T-helper 1 cell treated with Interleukin-12 subunit alpha and Interleukin-12 subunit beta and Interleukin-4 antibody, amounts not matched to agents 30 μg/mL and 1 μg/mL, for 36 hours (primary cell): ENCODE measurements at regions not wholly inside any gene's neighbourhood (a gene's known extent, or its start where the extent isn't known, plus 50 kb on each side); places are given as distances from the start of the nearest gene placed in this dataset.

Experiments used
- H3K27ac Mint-ChIP-seq: one replicate; pipeline ENCODE4 v1.8.0; 2021; ENCODE audit warnings: mild to moderate bottlenecking, mixed read lengths
- H3K27me3 Mint-ChIP-seq: one replicate; pipeline ENCODE4 v1.8.0; 2021; ENCODE audit warnings: low read depth, mixed read lengths
- H3K36me3 Mint-ChIP-seq: one replicate; pipeline ENCODE4 v1.8.0; 2021; ENCODE audit warnings: low read depth, mixed read lengths
- H3K4me1 Mint-ChIP-seq: one replicate; pipeline ENCODE4 v1.8.0; 2021; ENCODE audit warnings: low read depth, mixed read lengths
- H3K4me3 Mint-ChIP-seq: one replicate; pipeline ENCODE4 v1.8.0; 2021; ENCODE audit warnings: mild to moderate bottlenecking, moderate library complexity, mixed read lengths
- H3K9me3 Mint-ChIP-seq: one replicate; pipeline ENCODE4 v1.8.0; 2021; ENCODE audit warnings: mixed read lengths

DNA sequence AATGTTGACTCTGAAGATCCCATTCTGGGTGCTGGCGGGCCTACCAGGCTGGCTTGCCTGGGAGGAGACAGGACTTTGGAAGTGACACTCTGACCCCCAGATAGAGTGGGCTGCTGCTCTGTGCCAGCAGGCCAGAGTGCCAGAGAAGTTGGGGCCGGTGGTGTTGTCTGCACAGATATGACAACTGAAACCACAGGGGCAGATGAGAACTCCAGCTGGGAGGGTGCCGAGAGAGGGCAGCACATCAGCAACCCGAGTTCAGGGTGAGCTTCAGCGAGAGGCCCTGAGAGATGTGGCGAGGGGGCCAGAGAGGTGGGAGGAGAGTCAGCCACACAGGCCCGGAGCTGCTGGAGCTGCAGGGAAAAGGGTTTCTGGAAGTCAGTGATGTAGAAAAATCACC lies 193.2 kb upstream of the MGMT start:
- no peaks in the 10 kb centered on the region for H3K4me1 Mint-ChIP-seq
- H3K27me3 Mint-ChIP-seq = no peaks in the 10 kb centered on the region
- H3K9me3 Mint-ChIP-seq = no peaks in the 10 kb centered on the region
- no peak overlapping the region for H3K4me3 Mint-ChIP-seq
- H3K36me3 Mint-ChIP-seq = no peaks in the 10 kb centered on the region
- H3K27ac Mint-ChIP-seq = no peak overlapping the region

DNA sequence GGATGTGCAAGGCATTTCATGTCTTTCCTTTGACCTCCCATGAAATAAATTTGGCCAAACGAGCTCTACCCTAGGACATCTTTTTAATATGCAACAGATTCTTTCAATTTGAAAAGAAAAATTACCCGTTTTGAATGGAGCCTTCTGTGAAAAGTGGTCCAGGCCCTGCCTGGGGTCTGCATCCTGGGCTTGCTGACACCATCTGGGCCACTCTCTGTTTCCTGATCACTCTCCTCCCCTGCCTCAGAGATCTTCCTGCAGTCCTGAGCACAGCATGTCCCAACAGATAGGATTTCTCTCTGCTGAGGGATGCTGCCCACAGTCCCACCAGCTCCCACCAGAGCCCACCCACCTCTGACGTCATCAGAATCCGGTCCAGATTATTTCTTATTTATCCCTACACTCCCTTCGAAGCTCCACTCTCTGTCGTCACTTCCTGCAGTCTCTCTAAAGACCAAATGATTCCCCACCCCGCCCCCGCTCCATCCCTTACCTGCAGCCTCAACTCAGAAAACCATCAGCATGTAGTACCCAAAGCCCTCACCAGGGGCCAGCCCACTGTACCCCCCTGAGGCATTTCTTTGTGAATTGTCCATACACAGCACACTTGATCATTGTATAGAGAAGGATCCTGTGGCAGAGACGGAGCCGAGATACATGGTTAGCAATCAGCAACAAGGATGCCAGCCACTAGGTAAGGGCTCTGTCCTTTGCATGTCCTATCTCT lies 192.1 kb upstream of the MGMT start:
- Mint-ChIP-seq H3K36me3 (no peaks in the 10 kb centered on the region), H3K27ac (no peak overlapping the region), H3K27me3 (no peaks in the 10 kb centered on the region), H3K4me3 (no peak overlapping the region), H3K4me1 (no peaks in the 10 kb centered on the region), H3K9me3 (no peaks in the 10 kb centered on the region)

DNA sequence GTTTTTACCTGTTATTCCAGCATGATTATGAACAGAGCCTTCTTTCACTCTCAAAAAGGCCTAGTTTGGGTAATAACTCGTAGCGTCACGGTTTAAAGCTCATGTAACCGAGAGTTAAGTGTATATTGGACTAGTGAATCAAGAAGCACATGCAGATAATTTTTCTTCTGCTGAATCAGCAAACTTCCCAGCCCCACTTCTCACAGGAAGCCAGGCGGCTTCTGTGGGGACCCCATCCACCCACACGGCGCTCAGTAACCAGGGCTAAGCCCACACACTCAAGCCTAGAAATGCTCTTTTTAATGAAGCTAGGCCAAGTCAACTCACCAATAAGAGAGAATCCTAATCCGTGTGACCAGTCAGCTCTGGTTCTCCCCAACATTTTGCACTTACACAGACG lies 191.2 kb upstream of the MGMT start:
- Mint-ChIP-seq H3K27ac (no peak overlapping the region), H3K36me3 (no peaks in the 10 kb centered on the region), H3K9me3 (no peaks in the 10 kb centered on the region), H3K4me3 (no peak overlapping the region), H3K27me3 (no peaks in the 10 kb centered on the region), H3K4me1 (no peaks in the 10 kb centered on the region)

DNA sequence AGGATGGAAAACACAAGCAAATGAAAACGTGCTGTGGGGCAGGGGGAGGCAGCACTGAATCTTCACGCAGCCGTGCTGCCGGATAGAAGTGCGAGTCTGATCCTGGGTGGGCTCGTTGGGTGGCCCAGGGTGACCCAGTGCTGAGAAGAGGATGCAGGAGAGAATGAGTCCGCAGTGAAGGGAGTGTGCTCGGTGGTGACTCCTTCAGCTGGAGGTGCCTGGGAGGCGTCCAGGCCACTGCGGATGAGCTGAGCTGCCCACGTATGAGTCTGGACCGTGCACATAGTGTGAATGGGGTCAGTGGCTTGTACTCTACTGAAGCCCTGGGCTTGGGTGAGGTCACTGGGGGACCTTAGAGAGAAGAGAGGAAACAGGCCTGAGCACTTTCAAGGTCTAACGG lies 190.0 kb upstream of the MGMT start:
- Mint-ChIP-seq H3K4me3 (no peak overlapping the region), H3K36me3 (no peaks in the 10 kb centered on the region), H3K4me1 (no peaks in the 10 kb centered on the region), H3K27me3 (peaks cover 3% of the 10 kb centered on the region), H3K9me3 (no peaks in the 10 kb centered on the region), H3K27ac (no peak overlapping the region)

DNA sequence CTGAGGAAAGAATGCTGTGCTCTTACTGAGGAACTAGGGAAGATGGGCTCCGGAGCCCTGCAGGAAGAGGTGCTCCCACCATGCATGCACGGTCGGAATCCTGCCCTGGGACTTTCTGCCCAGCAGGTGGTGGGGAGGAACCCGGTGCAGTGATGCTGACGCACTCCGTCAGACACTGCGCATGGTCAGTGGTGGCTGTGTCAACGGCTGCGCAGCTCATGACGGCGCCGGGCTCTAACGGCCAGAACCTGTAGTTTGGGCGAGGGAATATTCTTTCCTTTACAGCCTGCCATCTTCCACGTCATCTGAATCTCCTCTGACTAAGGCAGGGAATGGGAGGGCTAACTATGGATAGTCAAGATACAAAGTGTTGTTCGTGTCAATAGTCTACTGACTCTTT lies 189.2 kb upstream of the MGMT start:
- Mint-ChIP-seq H3K4me1 (no peaks in the 10 kb centered on the region), H3K27ac (no peak overlapping the region), H3K36me3 (no peaks in the 10 kb centered on the region), H3K4me3 (no peak overlapping the region), H3K9me3 (no peaks in the 10 kb centered on the region), H3K27me3 (peaks cover 3% of the 10 kb centered on the region)

DNA sequence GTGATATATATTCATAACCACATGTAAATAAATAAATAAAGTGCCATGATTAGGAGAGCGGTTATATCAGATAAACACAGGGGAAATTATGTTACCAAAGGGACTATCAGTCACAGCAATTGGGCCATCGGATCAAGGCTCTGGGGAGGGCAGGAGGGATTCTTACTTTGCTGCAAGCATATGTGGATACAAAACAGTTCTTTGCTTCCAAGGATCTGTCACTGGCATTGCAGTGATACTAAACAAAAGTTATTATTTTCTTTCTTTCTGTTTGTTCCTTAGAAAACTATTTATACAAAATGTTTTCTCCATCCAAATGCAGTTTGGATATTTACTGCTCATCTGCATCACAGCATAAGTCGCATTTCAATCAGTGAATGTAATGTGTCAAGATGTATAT lies 188.4 kb upstream of the MGMT start:
- Mint-ChIP-seq H3K27me3 (peaks cover 3% of the 10 kb centered on the region), H3K4me1 (no peaks in the 10 kb centered on the region), H3K4me3 (no peak overlapping the region), H3K27ac (no peak overlapping the region), H3K9me3 (no peaks in the 10 kb centered on the region), H3K36me3 (no peaks in the 10 kb centered on the region)

DNA sequence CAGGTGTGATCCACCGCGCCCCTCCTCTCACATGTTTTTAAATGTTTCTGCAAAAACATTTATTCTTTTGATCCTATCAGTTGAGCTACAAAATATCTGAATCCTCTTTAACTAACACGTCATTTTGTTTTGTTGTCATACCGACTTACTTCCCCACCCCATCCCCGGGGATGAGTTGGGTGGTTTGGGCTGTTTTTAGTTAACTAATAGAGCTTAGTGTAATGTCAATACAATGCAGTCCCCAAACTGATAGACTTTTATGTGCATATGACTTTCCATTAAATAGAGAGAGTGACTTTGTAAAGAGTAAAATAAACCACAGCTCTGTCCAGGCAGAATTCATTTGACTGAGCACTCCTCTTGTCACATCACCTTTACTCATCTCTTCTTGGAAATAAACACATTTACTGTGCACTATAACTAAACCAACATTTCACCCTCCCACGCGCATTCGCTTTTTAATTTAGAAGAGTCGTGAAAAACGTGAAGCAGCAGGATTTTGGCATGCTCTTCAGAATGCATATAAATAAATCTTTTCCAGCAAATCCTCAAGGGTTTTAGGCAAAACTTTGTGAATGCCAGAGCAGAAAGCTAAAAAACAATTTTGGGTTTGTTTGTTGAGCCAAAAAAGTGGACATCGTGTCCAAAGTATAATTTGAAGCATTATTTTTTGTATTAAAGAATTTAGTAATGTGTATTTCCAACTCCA lies 187.4 kb upstream of the MGMT start:
- Mint-ChIP-seq H3K4me3 (no peak overlapping the region), H3K9me3 (no peaks in the 10 kb centered on the region), H3K4me1 (no peaks in the 10 kb centered on the region), H3K27me3 (peaks cover 3% of the 10 kb centered on the region), H3K36me3 (no peaks in the 10 kb centered on the region), H3K27ac (no peak overlapping the region)

DNA sequence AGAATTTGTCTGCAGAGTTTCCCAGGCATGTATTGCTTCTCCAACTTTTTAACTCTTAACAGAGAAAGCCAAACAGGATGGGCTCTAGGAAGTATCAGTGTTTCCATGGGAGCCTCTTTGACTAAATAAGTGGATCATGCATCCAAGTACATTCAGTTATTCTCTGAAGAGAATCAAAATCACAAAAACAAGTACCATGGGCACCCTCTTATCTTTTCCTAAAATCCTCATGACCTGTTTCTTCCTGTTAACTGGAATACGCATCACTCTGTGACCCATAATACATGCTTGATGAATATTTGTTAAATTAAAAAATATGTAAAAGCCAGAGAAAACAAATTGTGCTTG lies 186.9 kb upstream of the MGMT start:
- H3K36me3 Mint-ChIP-seq = no peaks in the 10 kb centered on the region
- no peak overlapping the region for H3K4me3 Mint-ChIP-seq
- H3K27ac Mint-ChIP-seq = no peak overlapping the region
- no peaks in the 10 kb centered on the region for H3K4me1 Mint-ChIP-seq
- H3K9me3 Mint-ChIP-seq = no peaks in the 10 kb centered on the region
- H3K27me3 Mint-ChIP-seq = peaks cover 3% of the 10 kb centered on the region

DNA sequence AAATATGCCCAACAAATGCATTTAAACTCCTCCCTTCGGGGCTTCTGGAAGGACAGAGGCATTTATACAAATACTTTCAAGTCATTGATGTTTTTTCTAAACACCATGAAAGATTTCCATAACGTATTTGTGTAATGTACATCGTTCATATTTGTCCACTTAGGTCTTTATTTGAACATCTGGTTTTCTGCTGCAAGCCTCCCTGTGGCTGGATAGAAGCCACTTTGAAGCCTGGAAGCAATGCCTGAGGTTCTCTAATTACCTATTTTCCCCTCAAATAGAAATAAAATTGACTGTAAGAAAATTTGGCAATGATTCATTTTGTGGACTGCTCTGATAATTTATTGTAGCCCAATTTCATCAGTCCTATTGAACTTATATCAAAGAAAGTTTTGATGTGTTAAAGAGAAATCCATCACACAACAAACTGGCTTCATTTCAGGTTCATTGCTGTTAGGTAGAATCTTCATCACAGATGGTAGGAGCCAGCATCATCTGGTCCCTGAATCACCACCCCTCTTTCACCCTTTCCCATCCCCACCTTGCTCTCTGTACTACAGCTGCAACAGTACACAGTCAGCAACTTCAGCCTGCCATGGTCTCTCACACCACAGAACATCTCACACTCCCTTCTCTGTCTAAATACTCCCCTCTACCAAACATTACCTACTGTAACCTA lies 186.0 kb upstream of the MGMT start:
- no peaks in the 10 kb centered on the region for H3K9me3 Mint-ChIP-seq
- H3K27me3 Mint-ChIP-seq = peaks cover 3% of the 10 kb centered on the region
- H3K27ac Mint-ChIP-seq = no peak overlapping the region
- no peaks in the 10 kb centered on the region for H3K4me1 Mint-ChIP-seq
- no peak overlapping the region for H3K4me3 Mint-ChIP-seq
- no peaks in the 10 kb centered on the region for H3K36me3 Mint-ChIP-seq

DNA sequence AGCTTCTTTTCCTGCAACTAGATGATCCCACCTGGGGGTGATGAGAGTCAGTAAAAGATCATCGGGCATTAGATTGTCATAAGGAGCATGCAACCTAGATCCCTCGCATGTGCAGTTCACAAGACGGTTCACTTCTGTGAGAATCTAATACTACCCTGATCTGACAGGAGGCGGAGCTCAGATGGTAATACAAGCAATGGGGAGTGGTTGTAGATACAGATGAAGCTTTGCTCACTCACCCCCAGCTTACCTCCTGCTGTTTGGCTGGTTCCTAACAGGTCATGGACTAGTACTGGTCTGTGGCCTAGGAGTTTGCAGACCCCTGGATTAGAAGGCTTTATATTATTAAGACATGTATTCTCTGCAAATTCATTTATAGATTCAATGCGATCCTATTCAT lies 181.6 kb upstream of the MGMT start:
- Mint-ChIP-seq H3K36me3 (no peaks in the 10 kb centered on the region), H3K4me1 (no peaks in the 10 kb centered on the region), H3K27ac (no peak overlapping the region), H3K9me3 (no peaks in the 10 kb centered on the region), H3K27me3 (peaks cover 3% of the 10 kb centered on the region), H3K4me3 (no peak overlapping the region)

DNA sequence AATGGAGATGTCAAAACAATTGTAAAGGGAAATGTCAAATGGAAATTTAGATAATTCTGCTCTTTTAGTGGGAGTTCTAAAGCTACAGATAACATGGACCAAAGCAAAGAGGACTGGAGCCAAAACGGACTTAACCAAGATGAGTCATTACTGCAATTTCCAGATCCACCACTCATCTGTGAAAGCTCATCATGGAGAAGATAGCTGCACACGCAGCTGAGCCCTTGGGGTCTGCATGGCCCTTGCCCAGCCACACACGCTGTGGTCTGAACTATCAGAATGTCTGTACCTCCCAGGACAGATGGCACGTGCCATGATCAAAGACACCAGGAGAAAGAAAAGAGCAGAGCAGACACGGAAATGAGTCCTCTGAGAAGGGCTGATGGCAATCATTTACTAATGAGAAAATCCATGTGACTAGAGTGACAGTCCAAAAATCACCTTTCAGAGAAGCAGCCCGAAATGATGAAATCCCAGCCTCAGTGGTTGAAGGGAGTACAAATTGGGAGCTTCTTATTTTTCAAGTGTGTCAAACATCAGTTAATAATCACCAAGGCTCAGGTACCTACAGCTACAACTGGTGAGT lies 177.9 kb upstream of the MGMT start:
- H3K4me1 Mint-ChIP-seq = no peaks in the 10 kb centered on the region
- H3K27me3 Mint-ChIP-seq = no peaks in the 10 kb centered on the region
- no peak overlapping the region for H3K27ac Mint-ChIP-seq

DNA sequence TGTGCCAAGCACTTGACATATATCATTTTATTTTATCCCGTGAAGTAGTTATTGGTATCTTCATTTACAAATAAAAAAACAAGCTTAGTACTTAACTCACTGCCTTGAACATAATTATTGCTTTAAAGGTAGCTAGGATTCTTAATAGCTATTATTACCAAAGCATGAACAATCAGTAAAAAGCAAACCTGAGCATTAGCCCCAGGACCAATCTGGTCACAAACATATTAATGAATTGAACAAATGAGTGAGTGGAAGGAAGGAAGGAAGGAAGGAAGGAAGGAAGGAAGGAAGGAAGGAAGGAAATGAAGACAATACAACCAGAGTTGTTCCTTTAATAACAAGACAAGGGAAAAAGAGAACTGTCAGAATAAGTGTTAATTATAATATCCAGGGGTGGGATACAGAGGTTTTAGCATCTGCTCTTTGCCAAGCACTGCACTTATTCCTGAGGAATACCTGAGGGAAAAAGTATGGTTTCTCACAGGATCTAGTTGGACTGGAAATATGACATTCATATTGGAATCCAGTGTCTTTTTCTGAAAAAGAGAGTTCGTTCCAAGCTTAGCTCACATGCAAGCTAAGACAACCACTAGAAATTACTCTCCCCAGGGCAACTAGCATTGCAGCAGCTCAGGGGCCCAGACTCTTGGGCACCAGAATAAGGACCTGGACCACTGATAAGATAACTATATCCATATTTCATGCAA lies 172.9 kb upstream of the MGMT start:
- no peak overlapping the region for H3K4me3 Mint-ChIP-seq
- H3K36me3 Mint-ChIP-seq = no peaks in the 10 kb centered on the region
- no peaks in the 10 kb centered on the region for H3K9me3 Mint-ChIP-seq
- H3K4me1 Mint-ChIP-seq = no peaks in the 10 kb centered on the region
- no peaks in the 10 kb centered on the region for H3K27me3 Mint-ChIP-seq
- H3K27ac Mint-ChIP-seq = no peak overlapping the region

More for the DNA sequence above, 177.9 kb upstream of the MGMT start:
- Mint-ChIP-seq H3K9me3 (no peaks in the 10 kb centered on the region), H3K4me3 (no peak overlapping the region), H3K36me3 (no peaks in the 10 kb centered on the region)

DNA sequence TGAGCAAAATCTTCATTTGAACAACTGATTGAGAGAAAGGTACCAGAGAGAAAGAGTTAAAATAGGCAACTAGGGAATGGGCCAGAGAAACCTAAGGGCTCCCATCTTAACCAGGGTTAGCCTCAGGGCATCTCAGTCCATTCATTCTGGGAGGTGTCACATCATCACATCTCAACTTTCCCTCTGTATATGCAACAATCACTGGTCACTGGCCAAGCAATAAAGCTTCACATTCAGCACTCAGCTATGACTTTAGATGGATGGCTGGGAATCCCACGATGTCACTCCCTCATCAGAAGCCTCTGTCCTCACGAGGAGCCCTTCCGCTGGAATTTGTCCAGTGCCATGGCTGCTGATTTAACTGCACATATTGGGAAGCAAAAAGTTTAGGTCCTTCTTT lies 172.1 kb upstream of the MGMT start:
- Mint-ChIP-seq H3K4me1 (no peaks in the 10 kb centered on the region), H3K27me3 (no peaks in the 10 kb centered on the region), H3K36me3 (no peaks in the 10 kb centered on the region), H3K9me3 (no peaks in the 10 kb centered on the region), H3K27ac (no peak overlapping the region), H3K4me3 (no peak overlapping the region)

DNA sequence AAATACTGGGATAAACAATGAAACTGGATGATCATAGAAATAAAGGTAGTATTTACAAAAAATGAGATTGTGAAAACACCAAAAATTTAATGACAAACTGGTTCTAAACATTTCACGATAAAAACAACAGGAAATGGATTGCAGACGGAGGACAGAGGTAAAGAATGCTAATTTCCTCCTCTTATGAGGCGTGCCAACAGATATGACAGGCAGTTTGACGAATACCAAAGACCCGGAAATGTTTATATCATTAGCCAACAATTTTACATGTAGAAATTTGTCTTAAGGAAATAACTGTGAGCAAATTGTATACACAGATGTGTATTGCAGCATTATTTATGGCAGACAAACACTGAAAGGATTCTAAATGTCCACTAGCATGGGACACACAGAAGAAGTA lies 162.0 kb upstream of the MGMT start:
- Mint-ChIP-seq H3K27ac (no peak overlapping the region), H3K4me1 (no peaks in the 10 kb centered on the region)

More for the DNA sequence above, 162.0 kb upstream of the MGMT start:
- H3K36me3 Mint-ChIP-seq = no peaks in the 10 kb centered on the region
- no peaks in the 10 kb centered on the region for H3K27me3 Mint-ChIP-seq
- H3K4me3 Mint-ChIP-seq = no peak overlapping the region
- H3K9me3 Mint-ChIP-seq = no peaks in the 10 kb centered on the region
